Raji (cell line): ENCODE measurements at regions not wholly inside any gene's neighbourhood (a gene's known extent, or its start where the extent isn't known, plus 50 kb on each side); places are given as distances from the start of the nearest gene placed in this dataset.

Experiments used
- POLR2A ChIP-seq: IDR thresholded peaks from 2 replicates; pipeline ENCODE4 v1.6.1; 2011; ENCODE audit warnings: low read depth, low read length, control low read depth; ENCODE audit not compliant: insufficient read depth

DNA sequence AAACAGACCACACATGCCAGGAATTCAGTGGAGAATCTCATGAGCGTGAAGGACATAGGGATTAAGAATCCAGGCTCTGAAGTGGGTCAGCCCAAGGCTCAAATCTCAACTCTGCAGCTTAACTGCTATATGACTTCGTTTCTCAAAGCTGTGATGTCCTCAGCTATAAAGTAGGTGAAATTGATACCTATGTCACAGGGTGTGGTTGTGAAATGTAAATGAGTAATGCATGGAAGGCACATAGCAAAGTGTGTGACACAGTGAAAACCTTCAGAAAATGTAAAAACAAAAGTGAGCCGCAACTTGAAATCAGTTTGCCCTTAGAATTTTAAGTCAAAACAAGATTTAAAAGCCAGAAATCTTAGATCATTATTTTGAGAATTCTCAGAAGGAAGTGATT, 145.7 kb upstream of the PRMT6 start:
- no peak for TF ChIP-seq POLR2A

- TF ChIP-seq POLR2A, result no peak
These were observed 144.3 kb upstream of the PRMT6 start for GRCh38 chr1:106912131-106912530.

DNA sequence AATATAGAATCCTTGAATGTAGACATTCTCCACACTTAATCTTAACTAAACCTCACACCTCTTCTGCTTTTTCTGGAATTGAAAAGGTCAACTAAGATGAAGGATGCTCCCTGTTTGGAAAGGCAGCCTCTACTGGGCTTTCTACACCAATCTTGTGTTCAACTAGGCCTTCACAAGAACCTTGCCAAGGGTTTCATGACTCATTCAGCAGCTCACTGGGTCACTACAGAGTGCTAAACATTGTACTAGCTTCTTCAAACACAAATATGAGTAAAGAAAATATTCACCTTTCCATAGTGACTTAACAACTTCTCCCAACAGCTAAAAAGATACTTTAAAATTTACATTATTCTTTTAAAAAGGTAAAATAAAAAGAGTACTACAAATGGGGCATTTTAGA, 135.3 kb upstream of the PRMT6 start:
- no peak for TF ChIP-seq POLR2A

- no peak for TF ChIP-seq POLR2A
These were observed 132.1 kb upstream of the PRMT6 start for GRCh38 chr1:106924360-106924759.

DNA sequence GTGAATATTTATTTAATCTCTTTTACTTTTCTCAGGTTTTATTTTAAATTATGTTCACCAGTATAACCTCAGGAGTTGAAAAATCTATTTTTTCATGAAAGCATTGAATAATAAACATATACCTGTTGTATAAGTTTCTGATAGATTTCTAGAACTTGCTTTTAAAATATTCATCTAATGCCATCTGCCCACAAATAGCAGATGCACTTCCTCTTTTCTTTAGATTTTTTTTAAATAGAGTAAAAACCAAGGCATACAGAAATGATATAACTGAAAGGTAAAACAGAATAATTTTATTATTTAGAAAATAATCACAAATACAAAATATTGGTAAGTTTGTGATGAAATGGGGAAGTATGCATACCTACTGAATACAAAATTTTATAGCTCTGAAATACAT, 130.7 kb upstream of the PRMT6 start:
- no peak for TF ChIP-seq POLR2A

DNA sequence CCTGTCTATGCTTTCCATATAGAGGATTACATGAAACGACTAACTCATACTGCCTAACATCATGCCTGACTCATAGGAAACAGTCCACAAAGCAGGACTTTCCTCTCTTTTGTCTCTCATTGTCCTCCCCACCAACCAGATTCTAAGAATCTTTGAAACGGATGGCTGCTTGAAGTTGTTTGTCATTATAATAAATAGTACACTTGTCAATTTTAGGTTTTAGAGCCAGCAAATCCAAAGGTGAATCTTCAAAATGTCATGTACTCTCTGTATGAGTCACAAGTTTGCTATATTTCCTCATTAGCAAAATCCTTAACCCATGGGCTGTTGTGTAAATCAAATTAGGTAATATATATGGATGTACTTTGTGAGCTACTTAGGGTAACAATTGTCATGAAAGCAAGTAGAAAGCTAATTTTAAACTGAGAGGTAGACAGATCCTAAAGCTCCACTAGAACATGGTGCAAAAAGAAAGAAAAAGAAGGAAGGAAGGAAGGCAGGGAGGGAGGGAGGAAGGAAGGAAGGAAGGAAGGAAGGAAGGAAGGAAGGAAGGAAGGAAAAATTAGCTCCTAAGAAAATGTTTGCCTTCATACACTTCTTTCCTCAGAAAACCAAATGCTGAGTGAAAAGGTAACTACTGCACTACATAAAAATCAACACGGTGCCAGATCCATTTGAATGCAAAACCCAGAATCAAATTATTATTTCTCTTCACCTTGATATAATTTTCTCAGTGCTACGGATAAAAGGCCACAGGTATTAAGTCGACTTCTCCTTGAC, 129.5 kb upstream of the PRMT6 start:
- TF ChIP-seq POLR2A, result no peak

- no peak for TF ChIP-seq POLR2A
These were observed 119.4 kb upstream of the PRMT6 start for GRCh38 chr1:106937104-106937503.

DNA sequence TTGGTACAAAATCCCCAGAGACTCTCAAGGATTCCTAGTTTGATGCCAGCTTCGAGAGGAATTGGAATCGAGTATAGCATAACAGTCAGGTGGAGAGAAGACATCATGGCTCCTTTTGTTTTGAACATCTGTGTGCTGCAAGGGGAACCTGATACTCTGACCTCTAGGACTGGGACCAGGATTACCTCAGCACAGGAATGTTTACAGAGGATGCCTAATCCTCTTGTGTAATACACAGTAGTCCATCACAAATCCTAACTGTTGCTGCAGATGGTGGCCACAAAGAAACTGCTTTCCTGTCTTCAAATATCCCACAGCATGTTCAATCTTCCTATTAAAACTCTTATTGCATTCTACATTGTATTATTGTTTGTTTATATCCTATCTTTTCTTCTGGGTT, 111.8 kb upstream of the PRMT6 start:
- no peak for TF ChIP-seq POLR2A

GRCh38 chr1:106952776-106953175, 103.7 kb upstream of the PRMT6 start:
- no peak for TF ChIP-seq POLR2A

GRCh38 chr1:106954661-106955229, 101.7 kb upstream of the PRMT6 start:
- no peak for TF ChIP-seq POLR2A

GRCh38 chr1:106956721-106957120, 99.8 kb upstream of the PRMT6 start:
- TF ChIP-seq POLR2A, result no peak

- no peak for TF ChIP-seq POLR2A
These were observed 98.7 kb upstream of the PRMT6 start for GRCh38 chr1:106957795-106958194.

DNA sequence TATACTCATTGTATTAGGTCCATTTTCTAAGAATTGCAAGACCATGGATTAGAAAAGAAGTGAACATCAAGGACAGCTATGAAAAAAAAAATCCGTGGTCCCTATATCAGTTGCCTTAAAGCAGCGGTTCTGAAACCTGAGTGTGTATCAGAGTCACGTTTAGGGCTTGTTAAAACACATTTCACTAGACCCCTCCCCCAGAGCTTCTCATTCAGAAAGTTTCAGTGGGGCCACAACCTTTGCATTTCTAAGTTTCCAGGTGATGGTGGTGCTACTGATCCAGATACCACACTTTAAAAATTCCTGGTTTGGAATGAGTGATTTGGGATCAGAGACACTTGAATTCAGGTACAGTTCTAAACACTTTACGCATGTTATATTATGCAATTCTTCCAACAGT, 96.1 kb upstream of the PRMT6 start:
- no peak for TF ChIP-seq POLR2A

DNA sequence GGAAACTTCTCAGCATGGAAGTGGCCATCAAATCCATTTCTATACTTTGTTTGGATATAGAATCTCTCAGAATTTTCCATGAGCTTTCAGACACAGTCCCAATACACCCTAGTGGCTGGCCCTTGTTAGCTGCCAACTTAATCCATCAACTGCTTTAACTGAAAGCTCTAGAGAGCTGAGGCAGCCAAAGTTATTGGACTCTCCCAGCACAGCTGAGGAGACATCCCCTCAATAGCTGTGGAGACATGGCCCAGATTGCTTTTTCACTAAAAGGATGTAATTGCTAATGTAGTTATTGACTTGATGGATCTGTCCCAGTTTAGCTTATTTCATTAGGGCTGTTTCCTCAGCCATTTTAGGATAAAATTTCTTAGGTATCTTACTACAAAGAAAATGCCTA, 94.8 kb upstream of the PRMT6 start:
- no peak for TF ChIP-seq POLR2A

DNA sequence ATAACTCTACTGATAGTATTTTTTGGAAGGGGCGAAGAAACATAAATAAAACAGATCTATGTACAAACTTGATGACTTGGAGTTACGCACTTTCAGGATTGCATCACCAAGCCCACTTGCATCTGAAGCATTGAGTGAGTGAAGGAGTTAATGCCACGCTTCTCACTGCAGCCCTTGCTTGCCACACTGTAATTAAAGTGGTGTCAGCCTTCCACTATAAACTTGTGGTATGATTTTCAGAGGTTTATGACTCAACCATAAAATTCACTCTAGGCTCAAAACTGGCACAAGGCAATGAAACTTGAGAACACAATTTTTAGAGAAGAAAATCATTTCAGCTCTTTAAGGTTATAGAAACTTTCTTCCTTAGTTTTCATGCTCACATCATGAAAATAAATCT, 93.9 kb upstream of the PRMT6 start:
- no peak for TF ChIP-seq POLR2A

- TF ChIP-seq POLR2A, result no peak
These were observed 92.0 kb upstream of the PRMT6 start for GRCh38 chr1:106964495-106964894.

DNA sequence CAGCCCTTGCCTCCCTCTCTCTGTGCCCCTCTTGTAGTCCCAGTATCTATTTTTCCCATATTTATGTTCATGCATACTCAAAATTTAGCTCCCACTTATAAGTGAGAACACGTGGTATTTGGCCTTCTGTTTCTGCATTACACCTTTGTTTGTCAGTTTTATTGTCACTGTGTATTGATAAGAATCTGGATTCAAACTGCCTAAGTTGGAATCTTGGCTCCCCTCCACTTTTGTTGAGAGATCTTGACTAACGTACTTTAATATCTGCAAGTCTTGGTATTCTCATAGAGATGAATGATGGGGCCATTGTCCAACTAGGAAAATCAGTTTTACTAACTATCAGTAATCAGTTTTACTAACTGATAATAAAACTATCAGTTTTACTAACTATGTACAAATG, 87.8 kb upstream of the PRMT6 start:
- no peak for TF ChIP-seq POLR2A
